Spleen (tissue), 11 donors: ENCODE measurements at regions not wholly inside any gene's neighbourhood (a gene's known extent, or its start where the extent isn't known, plus 50 kb on each side); places are given as distances from the start of the nearest gene placed in this dataset.

Source experiments
- DNase-seq: peaks from one replicate; pipeline ENCODE4 v3.0.0-alpha.2; 2020
- H3K27ac ChIP-seq, 8 donors: fragments of 200-600 bp; sonication (generic) in 7 of 8; 1 replicate in 4 of 8; 2 replicates in 4 of 8; pipeline versions ENCODE4 v1.5.0 to v1.8.0; 2016 to 2021; ENCODE audit warnings: inconsistent platforms in 4 of 8, mild to moderate bottlenecking in 4 of 8, moderate library complexity in 1 of 8
- H3K27me3 ChIP-seq, 7 donors: fragments of 200-600 bp; sonication (generic) in 6 of 7; replicated peaks in 1 of 7; 1 replicate in 4 of 7; 2 replicates in 3 of 7; pipeline versions ENCODE4 v1.5.0 to v1.8.0; 2016 to 2021; ENCODE audit warnings: inconsistent platforms in 3 of 7, mild to moderate bottlenecking in 1 of 7
- H3K36me3 ChIP-seq, 6 donors: fragments of 200-600 bp; sonication (generic) in 5 of 6; 1 replicate in 4 of 6; 2 replicates in 2 of 6; pipeline versions ENCODE4 v1.5.0 to v1.8.0; 2016 to 2021; ENCODE audit warnings: inconsistent platforms in 2 of 6
- H3K4me1 ChIP-seq, 6 donors: fragments of 200-600 bp; sonication (generic) in 5 of 6; 1 replicate in 3 of 6; 2 replicates in 3 of 6; pipeline versions ENCODE4 v1.5.0 to v1.8.0; 2016 to 2021; ENCODE audit warnings: inconsistent platforms in 3 of 6
- H3K4me3 ChIP-seq, 8 donors: fragments of 200-600 bp; sonication (generic) in 7 of 8; 1 replicate in 4 of 8; 2 replicates in 4 of 8; pipeline versions ENCODE4 v1.5.0 to v1.8.0; 2016 to 2021; ENCODE audit warnings: inconsistent platforms in 4 of 8, mild to moderate bottlenecking in 4 of 8, moderate library complexity in 2 of 8
- H3K9me3 ChIP-seq, 8 donors: fragments of 200-600 bp; sonication (generic) in 7 of 8; 1 replicate in 4 of 8; 2 replicates in 4 of 8; pipeline versions ENCODE4 v1.5.0 to v1.8.0; 2016 to 2021; ENCODE audit warnings: inconsistent platforms in 4 of 8
- POLR2A ChIP-seq, 3 donors: fragments of 450-650 bp; IDR thresholded peaks; one replicate each; pipeline ENCODE4 v1.5.1; 2017; ENCODE audit warnings: antibody characterized with exemption in 3 of 3, mild to moderate bottlenecking in 1 of 3
- POLR2AphosphoS5 ChIP-seq, 3 donors: sonication (generic); formaldehyde crosslinking; IDR thresholded peaks; one replicate each; pipeline ENCODE4 v1.5.1; 2017; ENCODE audit warnings: antibody characterized with exemption in 3 of 3
- WGBS, 5 donors: extraction: QIAGEN DNeasy Blood & Tissue Kit in 3 of 5; methylation state at CpG; one replicate each; pipeline versions ENCODE4 v1.1.5 to v1.1.7; 2013 to 2018; 5-methylcytosine and 5-hydroxymethylcytosine counted together
- intact Hi-C: fragments of 100-400 bp; cut with DNase I; formaldehyde crosslinking; loops from one replicate; pipeline ENCODE4 v1.15.0; 2023; ENCODE audit warnings: low total_unique reads
- TF ChIP-seq, protein P1 (sequence below), 11 experiments: fragments of 200-600 bp in 7 of 11; fragments of 450-650 bp in 4 of 11; sonication (generic) in 4 of 11; IDR thresholded peaks in 8 of 11; conservative IDR thresholded peaks in 3 of 11; 1 replicate in 7 of 11; 2 replicates in 4 of 11; pipeline versions ENCODE4 v1.4.0 to v1.8.0; 2016 to 2021; ENCODE audit warnings: antibody characterized with exemption in 11 of 11, inconsistent platforms in 4 of 11, mild to moderate bottlenecking in 1 of 11
- donor health status: healthy with polysubstance abuse.
- donor health status: DM: no; HTN: no; CAD: no; lungs with moderate emphysema.
- donor health status: DM: no; HTN: no; CAD: no.
- donor health status: Bipolar disorder and iron deficiency.
- donor health status: healthy.
- donor health status: DM: no; HTN: no; CAD: no.
- donor health status: DM: yes; HTN: yes; CAD: no.

DNA sequence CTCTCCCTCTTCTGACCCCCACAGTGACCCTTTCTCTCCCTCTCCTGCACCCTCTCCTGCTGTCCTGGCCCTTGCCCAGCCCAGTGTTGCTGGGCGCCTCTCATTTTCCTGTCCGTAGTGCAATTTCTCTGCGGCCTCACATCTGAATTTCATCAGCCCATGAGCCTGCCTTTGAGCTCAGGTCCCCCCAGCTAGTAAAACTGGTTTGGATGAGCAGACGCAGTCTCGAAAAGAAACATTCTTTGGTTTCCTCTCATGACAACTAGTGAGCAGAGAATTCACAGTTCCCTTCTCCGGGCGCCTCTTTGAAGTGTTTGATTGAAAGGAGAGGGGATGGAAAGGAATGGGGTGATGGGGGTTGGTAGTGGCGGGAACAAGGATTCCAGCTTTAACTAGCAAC is 126.0 kb upstream of the CADM1 start:
- Histone ChIP-seq H3K27me3 (peaks cover 0 to 19% (median 0%) of the 10 kb centered on the region in 7 donors), H3K36me3 (no peaks in the 10 kb centered on the region), H3K9me3 (no peaks in the 10 kb centered on the region), H3K4me1 (no peaks in the 10 kb centered on the region), H3K27ac (no peak overlapping the region), H3K4me3 (no peak overlapping the region)
- intact Hi-C loops, result no loop called here
- TF ChIP-seq POLR2A (IDR thresholded peaks at IDR 0.05) (no peak), POLR2AphosphoS5 (IDR thresholded peaks at IDR 0.05) (no peak)
- TF ChIP-seq, protein P1, sequence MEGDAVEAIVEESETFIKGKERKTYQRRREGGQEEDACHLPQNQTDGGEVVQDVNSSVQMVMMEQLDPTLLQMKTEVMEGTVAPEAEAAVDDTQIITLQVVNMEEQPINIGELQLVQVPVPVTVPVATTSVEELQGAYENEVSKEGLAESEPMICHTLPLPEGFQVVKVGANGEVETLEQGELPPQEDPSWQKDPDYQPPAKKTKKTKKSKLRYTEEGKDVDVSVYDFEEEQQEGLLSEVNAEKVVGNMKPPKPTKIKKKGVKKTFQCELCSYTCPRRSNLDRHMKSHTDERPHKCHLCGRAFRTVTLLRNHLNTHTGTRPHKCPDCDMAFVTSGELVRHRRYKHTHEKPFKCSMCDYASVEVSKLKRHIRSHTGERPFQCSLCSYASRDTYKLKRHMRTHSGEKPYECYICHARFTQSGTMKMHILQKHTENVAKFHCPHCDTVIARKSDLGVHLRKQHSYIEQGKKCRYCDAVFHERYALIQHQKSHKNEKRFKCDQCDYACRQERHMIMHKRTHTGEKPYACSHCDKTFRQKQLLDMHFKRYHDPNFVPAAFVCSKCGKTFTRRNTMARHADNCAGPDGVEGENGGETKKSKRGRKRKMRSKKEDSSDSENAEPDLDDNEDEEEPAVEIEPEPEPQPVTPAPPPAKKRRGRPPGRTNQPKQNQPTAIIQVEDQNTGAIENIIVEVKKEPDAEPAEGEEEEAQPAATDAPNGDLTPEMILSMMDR (IDR thresholded peaks at IDR 0.05 in 8 of 11, conservative IDR thresholded peaks at IDR 0.05 in 3 of 11), result no peak
- WGBS, 5 donors, result 57 to 68% (median 60%) methylated on average over 8 of the region's 8 CpGs
- no peak for DNase-seq

DNA sequence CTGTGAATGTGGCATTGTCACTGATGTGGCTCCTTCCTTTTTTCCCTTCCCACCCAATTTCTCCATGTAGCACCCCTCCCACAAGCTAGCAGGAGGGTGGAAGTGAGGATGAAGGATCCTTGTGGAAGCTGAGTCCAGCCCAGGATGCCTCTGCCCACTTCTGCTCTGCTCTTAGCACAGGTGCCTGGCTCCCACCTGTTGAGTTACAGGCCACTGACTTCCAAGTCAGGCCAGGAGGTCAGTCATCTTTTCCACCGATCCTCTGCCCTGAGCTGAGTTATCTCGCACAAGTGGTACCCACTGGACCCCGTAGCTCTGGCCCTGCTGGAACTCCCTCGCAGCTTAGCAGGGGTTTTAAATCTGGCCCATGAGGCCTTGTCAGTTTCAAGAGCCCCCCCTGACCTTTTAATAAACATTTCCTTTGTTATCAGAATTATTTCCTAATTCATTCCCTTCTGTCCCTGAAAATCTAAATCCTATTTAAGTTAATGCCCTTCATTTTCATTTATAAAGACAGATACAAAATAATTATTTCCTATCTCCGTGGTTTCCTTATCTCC is 125.3 kb upstream of the CADM1 start:
- intact Hi-C loops, result no loop called here
- no peaks in the 10 kb centered on the region for H3K9me3 ChIP-seq
- no peak overlapping the region for H3K4me3 ChIP-seq
- H3K36me3 ChIP-seq, result no peaks in the 10 kb centered on the region
- 51 to 66% (median 62%) methylated on average over 5 of the region's 5 CpGs for WGBS, 5 donors
- TF ChIP-seq POLR2AphosphoS5 (IDR thresholded peaks at IDR 0.05) (no peak), POLR2A (IDR thresholded peaks at IDR 0.05) (no peak)
- TF ChIP-seq, protein P1 (IDR thresholded peaks at IDR 0.05 in 8 of 11, conservative IDR thresholded peaks at IDR 0.05 in 3 of 11), result no peak
- peaks cover 0 to 19% (median 0%) of the 10 kb centered on the region in 7 donors for H3K27me3 ChIP-seq
- no peak for DNase-seq
- no peaks in the 10 kb centered on the region for H3K4me1 ChIP-seq
- H3K27ac ChIP-seq, result no peak overlapping the region

DNA sequence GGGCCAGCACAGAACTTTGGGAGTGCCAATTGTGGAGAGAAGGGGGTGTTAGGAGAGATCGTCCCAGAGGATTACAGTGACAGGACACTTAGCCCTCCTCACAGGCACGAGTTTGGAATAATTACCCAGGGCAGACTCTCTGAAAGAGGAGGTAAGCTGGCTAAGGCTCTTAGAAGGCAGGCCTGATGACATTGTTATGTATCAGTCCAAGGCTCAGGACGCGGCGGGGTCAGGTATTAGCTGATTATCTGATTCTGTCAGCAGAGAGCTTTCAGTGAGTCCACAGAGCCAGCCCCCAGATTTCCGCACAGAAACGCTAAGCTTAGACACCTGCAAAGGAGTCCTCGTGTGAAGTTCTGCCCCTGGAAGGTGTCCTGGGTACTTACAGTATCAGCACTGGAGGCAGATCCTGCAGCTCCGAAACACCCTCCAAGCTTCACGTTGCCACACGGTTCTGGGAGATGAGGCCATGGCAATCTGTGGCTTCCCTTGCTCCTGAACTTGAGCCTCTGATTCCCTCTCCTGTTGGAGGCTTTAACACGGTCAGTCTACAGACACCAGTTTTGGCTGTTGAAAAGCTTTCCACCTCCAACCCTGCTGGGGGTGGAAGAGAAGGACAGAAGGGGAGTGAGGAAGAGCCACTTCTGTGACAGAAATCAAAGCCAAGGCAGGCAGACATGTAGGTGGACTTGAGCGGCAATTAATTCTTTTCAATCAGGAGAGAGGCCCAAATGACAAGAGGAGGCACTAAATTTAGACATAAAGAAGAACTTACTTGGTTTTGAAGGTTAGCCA is 123.6 kb upstream of the CADM1 start:
- H3K27me3 ChIP-seq, result peaks cover 0 to 23% (median 0%) of the 10 kb centered on the region in 7 donors
- intact Hi-C loops, result no loop called here
- H3K36me3 ChIP-seq, result no peaks in the 10 kb centered on the region
- no peak for DNase-seq
- 82 to 91% (median 84%) methylated on average over 13 of the region's 13 CpGs for WGBS, 5 donors
- H3K27ac ChIP-seq, result no peak overlapping the region
- no peak overlapping the region for H3K4me3 ChIP-seq
- TF ChIP-seq POLR2AphosphoS5 (IDR thresholded peaks at IDR 0.05), result no peak
- TF ChIP-seq, protein P1 (IDR thresholded peaks at IDR 0.05 in 8 of 11, conservative IDR thresholded peaks at IDR 0.05 in 3 of 11), result no peak
- TF ChIP-seq POLR2A (IDR thresholded peaks at IDR 0.05), result no peak
- peaks cover 0 to 7% (median 0%) of the 10 kb centered on the region in 6 donors for H3K4me1 ChIP-seq
- no peaks in the 10 kb centered on the region for H3K9me3 ChIP-seq

DNA sequence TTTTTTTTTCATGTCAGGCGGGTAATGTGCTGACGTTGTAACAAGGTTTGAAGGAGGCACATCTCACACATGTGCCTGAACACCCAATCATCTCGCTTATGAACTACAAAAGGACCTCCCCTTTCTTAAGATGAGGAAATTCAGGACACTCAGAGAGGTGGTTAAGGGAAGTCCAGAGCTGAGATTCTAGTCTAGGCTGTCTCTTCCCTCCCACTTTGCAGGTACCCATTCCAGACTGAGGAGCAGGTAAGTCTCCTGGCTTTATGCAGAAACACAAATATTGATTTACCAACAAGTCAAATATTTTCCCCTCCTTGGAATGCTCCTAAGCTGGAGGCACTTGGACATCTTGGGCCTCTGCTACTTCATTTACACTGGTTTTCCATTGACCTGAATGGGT is 122.9 kb upstream of the CADM1 start:
- Histone ChIP-seq H3K4me1 (peaks cover 0 to 15% (median 5%) of the 10 kb centered on the region in 6 donors), H3K4me3 (no peak overlapping the region), H3K36me3 (no peaks in the 10 kb centered on the region), H3K27me3 (peaks cover 0 to 27% (median 0%) of the 10 kb centered on the region in 7 donors), H3K9me3 (no peaks in the 10 kb centered on the region), H3K27ac (no peak overlapping the region)
- WGBS, 5 donors, result 83 to 89% (median 85%) methylated on average over 3 of the region's 3 CpGs
- DNase-seq, result no peak
- intact Hi-C loops, result no loop called here
- TF ChIP-seq POLR2AphosphoS5 (IDR thresholded peaks at IDR 0.05) (no peak), POLR2A (IDR thresholded peaks at IDR 0.05) (no peak)
- TF ChIP-seq, protein P1 (IDR thresholded peaks at IDR 0.05 in 8 of 11, conservative IDR thresholded peaks at IDR 0.05 in 3 of 11), result no peak
